ENCODE measurements at regions not wholly inside any gene's neighbourhood (a gene's known extent, or its start where the extent isn't known, plus 50 kb on each side); places are given as distances from the start of the nearest gene placed in this dataset.

GRCh38 chr4:181991369-181992108 lies 251.7 kb upstream of the TENM3 start:
- H3K36me3 ChIP-seq, result no peaks in the 10 kb centered on the region
- DNase-seq, result no peak
- intact Hi-C loops (cut with DNase I; ENCODE audit: low total_unique reads) (no loop called here), in situ Hi-C loops (cut with MboI; ENCODE audit: low sequenced_read_pairs in 4 of 4) (no loop called here)
- no peak for TF ChIP-seq POLR2A (IDR thresholded peaks at IDR 0.05)
- TF ChIP-seq, protein P1, sequence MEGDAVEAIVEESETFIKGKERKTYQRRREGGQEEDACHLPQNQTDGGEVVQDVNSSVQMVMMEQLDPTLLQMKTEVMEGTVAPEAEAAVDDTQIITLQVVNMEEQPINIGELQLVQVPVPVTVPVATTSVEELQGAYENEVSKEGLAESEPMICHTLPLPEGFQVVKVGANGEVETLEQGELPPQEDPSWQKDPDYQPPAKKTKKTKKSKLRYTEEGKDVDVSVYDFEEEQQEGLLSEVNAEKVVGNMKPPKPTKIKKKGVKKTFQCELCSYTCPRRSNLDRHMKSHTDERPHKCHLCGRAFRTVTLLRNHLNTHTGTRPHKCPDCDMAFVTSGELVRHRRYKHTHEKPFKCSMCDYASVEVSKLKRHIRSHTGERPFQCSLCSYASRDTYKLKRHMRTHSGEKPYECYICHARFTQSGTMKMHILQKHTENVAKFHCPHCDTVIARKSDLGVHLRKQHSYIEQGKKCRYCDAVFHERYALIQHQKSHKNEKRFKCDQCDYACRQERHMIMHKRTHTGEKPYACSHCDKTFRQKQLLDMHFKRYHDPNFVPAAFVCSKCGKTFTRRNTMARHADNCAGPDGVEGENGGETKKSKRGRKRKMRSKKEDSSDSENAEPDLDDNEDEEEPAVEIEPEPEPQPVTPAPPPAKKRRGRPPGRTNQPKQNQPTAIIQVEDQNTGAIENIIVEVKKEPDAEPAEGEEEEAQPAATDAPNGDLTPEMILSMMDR (IDR thresholded peaks at IDR 0.05 in 4 of 5, conservative IDR thresholded peaks at IDR 0.05 in 1 of 5), result no peak
- H3K27me3 ChIP-seq, result no peaks in the 10 kb centered on the region
- ATAC-seq, result no peak
- H3K4me3 ChIP-seq, result no peak overlapping the region
- H3K27ac ChIP-seq, result no peak overlapping the region
- H3K4me1 ChIP-seq, result no peaks in the 10 kb centered on the region
- no peaks in the 10 kb centered on the region for H3K9me3 ChIP-seq

DNA sequence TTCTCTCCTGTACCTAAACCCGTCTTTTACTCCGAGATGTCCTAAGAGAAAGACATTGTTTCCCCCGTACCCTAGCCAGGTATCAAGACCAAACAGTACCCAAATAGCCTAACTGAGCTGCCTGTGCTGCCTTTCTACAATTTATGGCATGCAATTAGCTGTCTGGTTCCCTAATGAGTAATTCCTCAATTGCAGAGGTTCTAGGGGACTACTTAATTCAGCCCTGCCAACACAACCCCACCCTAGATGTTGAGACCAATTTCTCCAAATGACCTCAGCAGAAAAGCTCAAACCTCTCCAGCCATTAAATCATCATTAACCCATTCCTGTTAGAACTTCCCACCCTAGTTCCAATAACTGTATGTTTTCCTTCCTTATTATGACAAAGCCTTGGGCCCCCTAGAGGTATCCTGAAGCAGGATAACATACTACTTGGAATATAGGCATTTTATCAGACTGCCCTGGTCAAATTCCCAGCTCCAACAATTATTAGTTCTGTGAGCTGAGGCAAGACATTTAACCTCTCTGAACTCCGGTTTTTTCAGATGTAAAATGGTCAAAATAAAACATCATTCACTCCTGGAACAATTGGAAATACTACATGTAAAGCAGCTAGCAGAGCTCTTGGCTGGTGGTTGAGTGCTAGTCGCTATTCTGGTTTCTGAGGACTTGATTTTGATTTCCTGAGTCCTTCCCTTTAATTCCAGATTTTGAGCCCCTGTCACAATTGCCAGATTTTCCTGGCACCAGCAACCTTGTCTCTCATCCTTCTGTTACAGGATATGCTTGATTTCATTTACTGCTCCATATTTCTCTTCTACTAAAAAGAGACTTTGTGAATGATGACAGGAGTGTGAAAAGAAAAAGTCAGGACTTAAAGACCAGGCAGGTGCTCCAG lies 244.6 kb upstream of the TENM3 start:
- in situ Hi-C loops (cut with MboI; ENCODE audit: low sequenced_read_pairs in 4 of 4), result no loop called here
- no peaks in the 10 kb centered on the region for H3K9me3 ChIP-seq
- no peaks in the 10 kb centered on the region for H3K27me3 ChIP-seq
- H3K4me1 ChIP-seq, result no peaks in the 10 kb centered on the region
- H3K27ac ChIP-seq, result no peak overlapping the region
- ATAC-seq (no peak), DNase-seq (no peak)
- TF ChIP-seq, protein P1 (IDR thresholded peaks at IDR 0.05 in 4 of 5, conservative IDR thresholded peaks at IDR 0.05 in 1 of 5), result no peak
- TF ChIP-seq POLR2A (IDR thresholded peaks at IDR 0.05), result no peak
- intact Hi-C loops (cut with DNase I; ENCODE audit: low total_unique reads), result loop anchor here (2.0 kb wide), 1 partner anchor 74 kb away; no protein-coding TSS in a partner anchor
- no peak overlapping the region for H3K4me3 ChIP-seq
- no peaks in the 10 kb centered on the region for H3K36me3 ChIP-seq

DNA sequence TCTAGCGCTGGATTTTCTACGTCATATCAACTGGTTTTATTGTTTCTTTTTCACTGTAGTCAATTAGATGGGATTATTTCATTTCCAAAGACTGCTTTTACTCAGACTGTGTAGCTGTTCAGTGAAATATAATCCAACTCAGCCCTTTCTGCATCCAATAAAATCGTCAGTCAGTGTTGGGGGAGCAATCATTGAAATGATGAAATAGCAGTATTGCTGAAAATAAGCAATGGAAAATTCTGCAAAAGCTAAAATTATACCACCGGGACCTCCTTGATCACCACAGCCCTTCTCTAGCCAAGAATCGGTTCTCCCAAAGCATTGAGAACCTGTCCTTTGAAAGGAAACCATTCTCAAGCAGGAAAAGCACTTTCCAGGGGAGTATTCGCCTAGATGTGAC lies 243.1 kb upstream of the TENM3 start:
- no peaks in the 10 kb centered on the region for H3K4me1 ChIP-seq
- no peaks in the 10 kb centered on the region for H3K9me3 ChIP-seq
- H3K27me3 ChIP-seq, result no peaks in the 10 kb centered on the region
- in situ Hi-C loops (cut with MboI; ENCODE audit: low sequenced_read_pairs in 4 of 4) (no loop called here), intact Hi-C loops (cut with DNase I; ENCODE audit: low total_unique reads) (no loop called here)
- ATAC-seq (no peak), DNase-seq (no peak)
- H3K36me3 ChIP-seq, result no peaks in the 10 kb centered on the region
- TF ChIP-seq, protein P1 (IDR thresholded peaks at IDR 0.05 in 4 of 5, conservative IDR thresholded peaks at IDR 0.05 in 1 of 5), result no peak
- no peak for TF ChIP-seq POLR2A (IDR thresholded peaks at IDR 0.05)
- no peak overlapping the region for H3K4me3 ChIP-seq
- H3K27ac ChIP-seq, result no peak overlapping the region

- in situ Hi-C loops (cut with MboI; ENCODE audit: low sequenced_read_pairs in 4 of 4), result no loop called here
- intact Hi-C loops (cut with DNase I; ENCODE audit: low total_unique reads), result no loop called here
- Histone ChIP-seq H3K36me3 (no peaks in the 10 kb centered on the region), H3K27me3 (no peaks in the 10 kb centered on the region), H3K4me3 (no peak overlapping the region), H3K9me3 (no peaks in the 10 kb centered on the region), H3K27ac (no peak overlapping the region), H3K4me1 (no peaks in the 10 kb centered on the region)
- ATAC-seq (no peak), DNase-seq (no peak)
- TF ChIP-seq, protein P1 (IDR thresholded peaks at IDR 0.05 in 4 of 5, conservative IDR thresholded peaks at IDR 0.05 in 1 of 5), result no peak
- no peak for TF ChIP-seq POLR2A (IDR thresholded peaks at IDR 0.05)
Observed at GRCh38 chr4:182010876-182011275, 232.3 kb upstream of the TENM3 start.

Data from gastrocnemius medialis (tissue), 4 donors.